Astrocyte (in vitro differentiated cells and primary cell): ENCODE measurements at regions not wholly inside any gene's neighbourhood (a gene's known extent, or its start where the extent isn't known, plus 50 kb on each side); places are given as distances from the start of the nearest gene placed in this dataset.
A peak's percentile ranks its signal among the peaks of the same experiment; 100 is the strongest.

Experiments
- EZH2 ChIP-seq: IDR thresholded peaks from 2 replicates; pipeline ENCODE4 v1.6.1; 2012; ENCODE audit warnings: mild to moderate bottlenecking, low read length, inconsistent platforms; ENCODE audit not compliant: insufficient read depth
- TF ChIP-seq, protein P1 (sequence below): IDR thresholded peaks from 2 replicates; pipeline ENCODE4 v1.5.1; 2011; ENCODE audit warnings: low read depth, mild to moderate bottlenecking, inconsistent platforms, low read length, moderate library complexity; ENCODE audit not compliant: insufficient read depth

- TF ChIP-seq, protein P1, sequence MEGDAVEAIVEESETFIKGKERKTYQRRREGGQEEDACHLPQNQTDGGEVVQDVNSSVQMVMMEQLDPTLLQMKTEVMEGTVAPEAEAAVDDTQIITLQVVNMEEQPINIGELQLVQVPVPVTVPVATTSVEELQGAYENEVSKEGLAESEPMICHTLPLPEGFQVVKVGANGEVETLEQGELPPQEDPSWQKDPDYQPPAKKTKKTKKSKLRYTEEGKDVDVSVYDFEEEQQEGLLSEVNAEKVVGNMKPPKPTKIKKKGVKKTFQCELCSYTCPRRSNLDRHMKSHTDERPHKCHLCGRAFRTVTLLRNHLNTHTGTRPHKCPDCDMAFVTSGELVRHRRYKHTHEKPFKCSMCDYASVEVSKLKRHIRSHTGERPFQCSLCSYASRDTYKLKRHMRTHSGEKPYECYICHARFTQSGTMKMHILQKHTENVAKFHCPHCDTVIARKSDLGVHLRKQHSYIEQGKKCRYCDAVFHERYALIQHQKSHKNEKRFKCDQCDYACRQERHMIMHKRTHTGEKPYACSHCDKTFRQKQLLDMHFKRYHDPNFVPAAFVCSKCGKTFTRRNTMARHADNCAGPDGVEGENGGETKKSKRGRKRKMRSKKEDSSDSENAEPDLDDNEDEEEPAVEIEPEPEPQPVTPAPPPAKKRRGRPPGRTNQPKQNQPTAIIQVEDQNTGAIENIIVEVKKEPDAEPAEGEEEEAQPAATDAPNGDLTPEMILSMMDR: peak; percentile 85
- no peak for TF ChIP-seq EZH2
These were observed 242.8 kb upstream of the UBE2E2 start for GRCh38 chr3:22960105-22960984.
